GM21529 (cell line): ENCODE measurements at regions not wholly inside any gene's neighbourhood (a gene's known extent, or its start where the extent isn't known, plus 50 kb on each side); places are given as distances from the start of the nearest gene placed in this dataset.
"Not testable (repeated sequence)": the region's sequence is repeated elsewhere in the genome, so short reads cannot be mapped to it uniquely, and the experiment has no call there.

Experiments
- ATAC-seq: cut with Tn5 transposase; IDR thresholded peaks from one replicate; pipeline ENCODE4 v1.9.1; 2021; ENCODE audit not compliant: unreplicated experiment

DNA sequence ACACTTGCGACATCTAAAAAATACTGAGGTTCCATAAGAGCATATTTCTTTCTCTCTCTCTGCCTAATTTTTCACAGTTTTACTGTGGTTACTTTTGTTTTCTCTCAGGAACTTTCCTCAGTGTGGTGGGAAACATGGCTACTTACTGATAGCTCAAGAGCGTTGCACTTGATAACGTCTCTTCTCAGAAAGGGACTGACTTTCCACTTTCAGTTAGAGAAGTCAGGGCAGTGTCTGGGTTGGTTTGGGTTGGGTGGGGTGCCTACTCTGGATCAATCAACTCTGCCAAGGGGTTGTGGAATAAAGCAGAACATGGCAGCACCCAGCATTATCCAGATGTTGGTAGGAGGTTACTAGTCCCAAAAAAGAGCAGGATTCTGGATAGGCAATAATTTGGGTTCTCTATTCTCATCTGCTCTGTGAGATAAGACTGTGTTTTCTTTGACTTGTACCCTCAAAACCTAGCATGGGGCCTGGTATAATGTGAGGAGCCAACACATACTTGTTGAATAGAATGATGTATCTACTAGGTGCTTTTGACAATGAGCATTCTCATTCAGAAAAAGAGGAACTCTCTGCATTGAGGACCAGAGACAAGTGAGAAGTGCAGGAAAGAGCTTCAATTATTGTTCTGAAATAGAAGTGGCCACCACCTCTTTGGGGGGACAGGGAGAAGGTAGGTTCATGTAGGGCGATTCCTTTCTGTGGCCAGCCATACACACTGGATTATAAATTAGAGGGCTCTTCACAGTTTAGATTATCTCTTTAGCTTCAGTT lies 315.7 kb downstream of the REEP3 start:
- no peak for ATAC-seq

DNA sequence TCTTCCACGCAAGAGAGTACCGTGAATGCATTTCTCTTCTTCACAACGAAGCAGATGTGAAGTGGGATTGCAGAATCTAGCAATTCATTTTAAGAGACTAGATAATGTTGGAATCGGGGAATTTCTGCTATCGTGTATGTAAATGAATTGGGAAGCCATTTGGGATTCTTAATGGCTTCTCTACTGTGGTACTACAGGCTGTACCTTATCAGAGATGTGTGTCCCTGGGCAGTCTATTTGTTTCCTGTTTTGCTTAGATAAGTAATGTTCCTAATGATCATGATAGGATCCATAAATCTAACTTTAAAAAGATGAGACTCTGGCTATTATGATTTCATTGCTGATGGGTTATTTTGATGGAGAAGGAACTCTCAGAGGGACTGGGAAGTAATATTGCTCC lies 320.6 kb downstream of the REEP3 start:
- ATAC-seq, result no peak

- ATAC-seq, result no peak
Observed at GRCh38 chr10:63843107-63843506, 321.9 kb downstream of the REEP3 start.

DNA sequence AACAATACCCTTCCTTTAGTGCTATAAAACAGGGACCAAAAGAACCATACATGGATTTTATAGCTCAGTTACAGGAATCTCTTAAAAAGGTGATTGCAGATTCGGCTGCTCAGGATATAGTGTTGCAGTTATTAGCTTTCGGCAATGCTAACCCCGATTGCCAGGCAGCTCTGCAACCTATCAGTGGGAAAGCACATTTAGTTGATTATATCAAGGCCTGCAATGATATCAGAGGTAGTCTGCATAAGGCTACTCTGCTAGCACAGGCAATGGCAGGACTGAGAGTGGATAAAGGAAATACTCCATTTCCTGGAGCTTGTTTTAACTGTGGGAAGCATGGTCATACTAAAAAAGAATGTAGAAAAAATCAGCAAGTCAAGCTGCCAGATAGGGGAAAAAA lies 327.7 kb downstream of the REEP3 start:
- not testable (repeated sequence) for ATAC-seq

DNA sequence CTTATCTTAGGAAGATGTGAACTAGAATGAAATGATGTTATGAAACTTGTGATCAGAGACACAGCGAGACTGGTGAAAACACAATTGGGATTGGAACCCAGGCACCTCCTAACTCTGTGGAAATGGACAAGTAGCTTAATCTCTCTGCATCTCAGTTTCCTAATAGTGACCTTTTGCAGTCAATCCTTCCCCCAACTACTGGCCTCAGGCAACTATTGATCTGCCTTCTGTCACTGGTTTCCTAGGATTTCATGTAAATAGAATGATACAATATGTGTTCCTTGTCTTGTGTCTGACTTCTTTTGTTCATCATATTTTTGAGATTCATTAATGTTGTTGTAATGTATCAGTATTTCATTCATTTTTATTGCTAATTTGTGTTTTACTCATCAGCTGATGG lies 341.7 kb downstream of the REEP3 start:
- ATAC-seq, result no peak

- ATAC-seq, result no peak
Observed at GRCh38 chr10:63865210-63865609, 344.0 kb downstream of the REEP3 start.

DNA sequence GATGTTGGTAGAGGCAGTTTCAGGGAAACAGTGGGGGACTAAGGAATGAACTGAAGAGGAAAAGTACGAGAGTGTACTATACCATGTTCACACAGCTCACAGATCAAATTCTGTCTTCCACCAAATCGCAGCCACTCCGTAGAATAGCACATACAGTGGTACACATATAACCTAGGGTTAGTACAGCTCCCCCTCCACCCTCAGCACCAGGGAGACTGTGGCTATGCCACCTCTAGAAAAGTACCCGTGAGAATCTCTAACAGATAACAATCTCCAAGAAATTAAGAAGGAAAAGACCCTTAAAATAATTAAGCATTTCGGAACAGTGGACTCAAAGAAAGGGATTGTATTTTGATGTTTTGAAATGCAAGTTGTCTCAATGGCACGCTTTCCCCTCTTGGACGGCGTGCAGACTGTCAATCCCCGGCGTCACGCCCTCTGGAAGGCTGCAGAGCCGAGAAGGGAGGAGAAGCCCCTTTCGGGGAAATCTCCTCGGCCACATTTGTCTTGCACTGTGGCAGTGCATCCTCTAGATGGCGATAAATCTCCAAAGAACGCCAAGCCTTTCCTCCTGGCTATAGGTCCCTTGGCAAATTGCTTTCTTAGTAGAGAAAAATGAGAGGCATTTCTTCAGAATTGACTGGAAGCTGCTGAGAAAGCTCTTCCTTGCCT lies 345.0 kb downstream of the REEP3 start:
- peak; percentile 79 for ATAC-seq

GRCh38 chr10:63866747-63867140 lies 345.5 kb downstream of the REEP3 start:
- peak; percentile 61 for ATAC-seq

DNA sequence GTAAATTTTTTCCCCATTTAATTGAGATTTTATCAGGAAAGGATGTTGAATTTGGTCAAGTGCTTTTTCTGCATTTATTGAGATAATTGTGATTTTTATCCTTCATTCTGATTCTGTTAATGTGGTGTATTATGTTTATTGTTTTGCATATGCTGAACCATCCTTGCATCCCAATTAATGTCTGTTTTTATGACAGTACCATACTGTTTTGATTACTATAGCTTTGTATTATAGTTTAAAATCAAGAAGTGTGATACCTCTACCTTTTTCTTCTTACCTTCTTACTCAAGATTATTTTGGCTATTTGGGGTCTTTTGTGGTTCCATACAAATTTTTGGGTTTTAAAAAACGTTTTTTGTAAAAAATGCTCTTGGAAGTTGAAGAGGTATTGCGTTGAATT lies 357.2 kb downstream of the REEP3 start:
- no peak for ATAC-seq

DNA sequence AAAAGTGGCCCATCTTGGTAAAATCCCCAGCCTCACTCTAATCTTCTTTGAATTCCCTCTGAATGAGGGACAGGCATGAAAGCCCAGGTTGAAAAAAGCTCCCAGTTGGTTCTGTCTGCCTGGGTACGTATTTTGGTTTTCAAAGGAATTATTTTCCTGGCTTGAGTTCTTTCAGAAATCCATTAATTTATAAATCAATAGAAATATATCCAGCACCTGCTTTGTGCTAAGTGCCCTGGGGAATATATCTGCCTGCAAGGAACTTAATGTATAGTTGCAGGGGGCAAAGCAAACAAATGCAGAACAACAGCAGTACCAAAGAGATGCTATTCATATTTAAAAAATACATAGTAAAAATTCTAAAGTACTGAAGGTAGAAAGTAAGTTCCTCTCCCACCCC lies 362.7 kb downstream of the REEP3 start:
- ATAC-seq, result no peak

DNA sequence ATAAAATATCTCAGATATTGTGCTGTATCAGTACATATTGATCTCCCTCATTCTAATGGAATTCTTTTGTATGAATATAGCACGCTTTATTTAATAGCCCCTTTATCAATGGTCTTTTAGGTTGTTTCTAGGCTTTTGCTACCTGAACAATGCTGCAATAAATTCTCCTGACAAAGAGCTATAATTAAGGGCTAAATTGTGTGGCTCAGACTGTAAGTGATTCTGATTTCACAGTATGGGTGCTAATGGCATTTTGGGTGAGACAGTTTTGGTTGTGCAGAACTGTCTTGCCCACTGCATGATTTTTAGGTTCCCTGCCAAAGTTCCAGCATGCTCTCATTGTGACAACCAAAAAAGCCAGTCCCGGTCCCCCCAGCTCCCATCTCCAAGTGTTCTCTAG lies 363.2 kb downstream of the REEP3 start:
- no peak for ATAC-seq

DNA sequence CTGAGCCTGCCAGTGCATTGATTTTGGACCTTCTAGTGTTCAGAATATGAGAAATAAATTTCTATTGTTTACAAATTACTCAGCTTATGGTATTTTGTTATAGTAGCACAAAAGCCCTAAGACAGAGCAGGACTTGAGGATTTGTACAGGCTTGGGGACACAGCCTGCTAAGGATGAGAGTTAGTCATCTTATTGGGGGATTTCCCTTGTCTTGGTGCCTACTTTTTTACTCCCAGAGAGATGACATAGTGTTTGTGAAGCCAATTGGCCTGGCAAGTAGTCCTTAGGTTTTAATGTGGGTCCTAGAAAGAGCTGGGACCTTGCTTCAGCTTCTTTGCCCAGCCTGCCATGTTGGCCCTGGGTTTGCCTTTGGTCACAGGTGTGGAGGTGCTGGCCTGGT lies 364.0 kb downstream of the REEP3 start:
- ATAC-seq, result no peak

GRCh38 chr10:63886281-63887022 lies 365.3 kb downstream of the REEP3 start:
- no peak for ATAC-seq

- no peak for ATAC-seq
Observed at GRCh38 chr10:63887023-63887589, 365.9 kb downstream of the REEP3 start.

DNA sequence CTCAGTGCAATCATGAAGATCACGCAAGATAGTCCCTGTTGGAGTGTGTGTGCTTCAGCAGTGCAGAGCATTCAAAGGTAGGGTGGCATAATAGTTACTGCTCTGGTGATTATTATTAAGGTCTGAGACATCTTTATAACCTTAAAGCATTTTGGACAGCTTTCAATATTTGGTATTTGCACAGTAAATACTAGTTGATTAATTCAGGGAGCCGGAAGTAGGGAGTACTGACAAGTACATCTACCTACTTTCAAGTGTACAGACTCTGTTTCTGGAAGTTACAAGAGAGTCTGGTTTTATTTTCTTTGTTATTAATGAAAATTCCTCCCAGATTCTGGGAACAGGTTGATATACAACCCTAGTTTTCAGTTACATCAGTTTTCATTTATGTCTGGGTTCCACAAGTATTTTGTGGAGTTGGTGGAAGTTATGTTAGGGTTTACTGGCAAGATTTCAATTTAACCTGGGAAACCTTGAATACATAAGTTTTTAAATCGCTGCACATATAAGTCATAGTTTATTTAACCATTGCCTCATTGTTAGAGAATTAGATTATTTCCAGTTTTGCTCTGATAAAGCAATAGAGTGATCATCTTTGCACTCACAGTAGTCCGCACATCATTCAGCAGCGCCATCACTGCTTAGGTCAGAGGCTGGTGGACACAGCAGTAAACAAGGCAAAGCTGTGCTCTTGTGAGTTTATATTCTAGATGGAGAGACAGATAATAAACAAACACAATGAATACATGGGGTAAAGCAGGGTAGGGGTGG lies 366.6 kb downstream of the REEP3 start:
- no peak for ATAC-seq

DNA sequence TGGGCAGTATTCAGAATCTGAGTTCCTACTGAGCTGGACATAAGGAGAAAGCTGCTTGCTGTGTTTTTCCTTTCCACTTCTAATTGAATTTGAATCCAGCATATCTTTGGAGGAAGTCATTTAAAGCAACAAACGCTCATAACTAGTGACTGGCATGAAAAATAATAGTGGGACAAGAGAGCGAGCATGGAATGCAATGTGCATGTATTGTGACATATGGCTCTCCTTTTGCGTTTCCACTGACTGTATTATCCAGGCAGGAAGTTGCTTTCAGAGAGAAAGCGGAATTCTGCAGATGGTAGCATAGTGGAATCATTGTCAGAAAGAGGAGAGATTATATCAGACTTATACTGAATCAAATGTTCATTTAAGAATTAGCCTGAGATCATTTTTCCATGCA lies 368.6 kb downstream of the REEP3 start:
- no peak for ATAC-seq

GRCh38 chr10:63896992-63897391 lies 375.8 kb downstream of the REEP3 start:
- ATAC-seq, result no peak

DNA sequence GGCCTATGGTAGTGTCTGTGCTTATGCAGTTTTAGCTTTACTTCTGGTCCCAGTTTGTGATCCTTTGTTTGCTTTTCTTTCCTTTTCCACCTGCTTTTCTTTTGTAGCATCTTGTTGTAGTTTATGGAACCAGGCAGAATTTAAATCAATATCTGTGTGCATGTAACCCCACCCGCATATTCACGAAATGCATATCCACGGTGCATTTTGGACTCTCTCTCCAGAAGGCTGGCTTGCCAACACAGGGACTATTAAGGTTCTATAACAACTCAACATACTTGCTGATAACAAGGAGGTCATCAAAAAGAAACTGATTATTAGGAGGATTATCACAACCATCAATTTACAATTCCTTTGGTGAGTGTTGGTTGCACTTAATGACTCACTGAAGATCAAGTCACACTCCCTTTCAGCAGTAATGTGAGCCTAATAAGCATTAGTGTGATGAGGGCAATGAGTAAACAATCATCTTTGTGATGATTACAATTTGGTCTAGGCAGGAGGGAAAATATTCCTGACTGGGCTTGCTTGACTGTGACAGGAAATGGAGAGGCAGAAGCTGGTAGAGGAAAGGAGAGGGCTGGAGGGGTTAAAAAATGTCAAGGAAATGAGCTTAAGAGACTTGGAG lies 378.6 kb downstream of the REEP3 start:
- ATAC-seq, result no peak

GRCh38 chr10:63901228-63901627 lies 380.0 kb downstream of the REEP3 start:
- no peak for ATAC-seq

GRCh38 chr10:63901881-63902280 lies 380.7 kb downstream of the REEP3 start:
- ATAC-seq, result no peak
